HL-60 (cell line): ENCODE measurements at regions not wholly inside any gene's neighbourhood (a gene's known extent, or its start where the extent isn't known, plus 50 kb on each side); places are given as distances from the start of the nearest gene placed in this dataset.

ENCODE experiments used
- POLR2AphosphoS5 ChIP-seq: IDR thresholded peaks from 2 replicates; pipeline ENCODE4 v1.6.1; 2012; ENCODE audit warnings: low read depth
- TF ChIP-seq, protein P1 (sequence below): IDR thresholded peaks from one replicate; pipeline ENCODE4 v1.5.1; 2011; ENCODE audit warnings: low read length, control low read depth, inconsistent platforms; ENCODE audit not compliant: insufficient read depth
- TF ChIP-seq, protein P2 (sequence below): IDR thresholded peaks from 2 replicates; pipeline ENCODE4 v1.6.1; 2012; ENCODE audit warnings: low read depth; ENCODE audit not compliant: insufficient replicate concordance

DNA sequence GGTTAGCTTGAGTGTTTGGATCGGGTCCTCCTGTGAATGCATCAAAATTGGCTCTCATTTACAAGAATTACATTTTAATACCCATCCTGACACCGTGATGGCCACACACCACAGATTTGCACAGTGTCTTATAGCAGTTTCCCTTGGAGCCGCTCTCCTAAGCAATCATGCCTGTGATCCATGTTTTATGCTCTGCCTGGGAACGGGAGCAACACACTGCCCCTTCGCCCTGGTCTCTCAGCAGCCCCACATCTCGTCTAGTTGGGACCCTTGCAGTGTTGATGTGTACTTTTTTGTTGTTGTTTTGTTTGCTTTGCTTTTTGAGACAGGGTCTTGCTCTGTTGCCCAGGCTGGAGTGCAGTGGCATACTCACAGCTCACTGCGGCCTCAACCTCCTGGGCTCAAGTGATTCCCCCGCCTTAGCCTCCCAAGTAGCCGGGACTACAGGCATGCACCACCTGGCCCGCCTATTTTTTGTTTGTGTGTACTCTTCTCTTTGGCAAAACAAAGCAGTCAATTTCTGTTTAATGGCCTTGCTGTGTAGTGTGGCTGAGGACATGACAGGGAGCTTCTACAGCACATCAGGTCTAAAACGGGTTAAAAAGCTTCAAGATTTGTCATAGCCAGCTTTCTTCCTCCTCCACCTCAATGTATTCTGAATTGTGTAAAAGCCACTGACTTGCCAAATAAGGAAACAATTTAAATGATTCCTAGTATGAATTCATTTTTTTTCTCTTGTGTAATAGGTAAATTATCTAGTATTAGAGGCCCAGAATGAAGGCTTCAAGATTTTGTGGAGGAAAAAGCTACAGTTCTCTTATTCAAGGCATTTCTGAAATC lies 101.6 kb upstream of the TBCA start:
- TF ChIP-seq, protein P1, sequence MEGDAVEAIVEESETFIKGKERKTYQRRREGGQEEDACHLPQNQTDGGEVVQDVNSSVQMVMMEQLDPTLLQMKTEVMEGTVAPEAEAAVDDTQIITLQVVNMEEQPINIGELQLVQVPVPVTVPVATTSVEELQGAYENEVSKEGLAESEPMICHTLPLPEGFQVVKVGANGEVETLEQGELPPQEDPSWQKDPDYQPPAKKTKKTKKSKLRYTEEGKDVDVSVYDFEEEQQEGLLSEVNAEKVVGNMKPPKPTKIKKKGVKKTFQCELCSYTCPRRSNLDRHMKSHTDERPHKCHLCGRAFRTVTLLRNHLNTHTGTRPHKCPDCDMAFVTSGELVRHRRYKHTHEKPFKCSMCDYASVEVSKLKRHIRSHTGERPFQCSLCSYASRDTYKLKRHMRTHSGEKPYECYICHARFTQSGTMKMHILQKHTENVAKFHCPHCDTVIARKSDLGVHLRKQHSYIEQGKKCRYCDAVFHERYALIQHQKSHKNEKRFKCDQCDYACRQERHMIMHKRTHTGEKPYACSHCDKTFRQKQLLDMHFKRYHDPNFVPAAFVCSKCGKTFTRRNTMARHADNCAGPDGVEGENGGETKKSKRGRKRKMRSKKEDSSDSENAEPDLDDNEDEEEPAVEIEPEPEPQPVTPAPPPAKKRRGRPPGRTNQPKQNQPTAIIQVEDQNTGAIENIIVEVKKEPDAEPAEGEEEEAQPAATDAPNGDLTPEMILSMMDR = no peak
- no peak for TF ChIP-seq POLR2AphosphoS5
- TF ChIP-seq, protein P2, sequence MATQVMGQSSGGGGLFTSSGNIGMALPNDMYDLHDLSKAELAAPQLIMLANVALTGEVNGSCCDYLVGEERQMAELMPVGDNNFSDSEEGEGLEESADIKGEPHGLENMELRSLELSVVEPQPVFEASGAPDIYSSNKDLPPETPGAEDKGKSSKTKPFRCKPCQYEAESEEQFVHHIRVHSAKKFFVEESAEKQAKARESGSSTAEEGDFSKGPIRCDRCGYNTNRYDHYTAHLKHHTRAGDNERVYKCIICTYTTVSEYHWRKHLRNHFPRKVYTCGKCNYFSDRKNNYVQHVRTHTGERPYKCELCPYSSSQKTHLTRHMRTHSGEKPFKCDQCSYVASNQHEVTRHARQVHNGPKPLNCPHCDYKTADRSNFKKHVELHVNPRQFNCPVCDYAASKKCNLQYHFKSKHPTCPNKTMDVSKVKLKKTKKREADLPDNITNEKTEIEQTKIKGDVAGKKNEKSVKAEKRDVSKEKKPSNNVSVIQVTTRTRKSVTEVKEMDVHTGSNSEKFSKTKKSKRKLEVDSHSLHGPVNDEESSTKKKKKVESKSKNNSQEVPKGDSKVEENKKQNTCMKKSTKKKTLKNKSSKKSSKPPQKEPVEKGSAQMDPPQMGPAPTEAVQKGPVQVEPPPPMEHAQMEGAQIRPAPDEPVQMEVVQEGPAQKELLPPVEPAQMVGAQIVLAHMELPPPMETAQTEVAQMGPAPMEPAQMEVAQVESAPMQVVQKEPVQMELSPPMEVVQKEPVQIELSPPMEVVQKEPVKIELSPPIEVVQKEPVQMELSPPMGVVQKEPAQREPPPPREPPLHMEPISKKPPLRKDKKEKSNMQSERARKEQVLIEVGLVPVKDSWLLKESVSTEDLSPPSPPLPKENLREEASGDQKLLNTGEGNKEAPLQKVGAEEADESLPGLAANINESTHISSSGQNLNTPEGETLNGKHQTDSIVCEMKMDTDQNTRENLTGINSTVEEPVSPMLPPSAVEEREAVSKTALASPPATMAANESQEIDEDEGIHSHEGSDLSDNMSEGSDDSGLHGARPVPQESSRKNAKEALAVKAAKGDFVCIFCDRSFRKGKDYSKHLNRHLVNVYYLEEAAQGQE = no peak
